Erythroblast (primary cell): ENCODE measurements at regions not wholly inside any gene's neighbourhood (a gene's known extent, or its start where the extent isn't known, plus 50 kb on each side); places are given as distances from the start of the nearest gene placed in this dataset.

Experiments used
- GATA1 ChIP-seq: IDR thresholded peaks from 2 replicates; pipeline ENCODE4 v1.6.1; 2011; ENCODE audit warnings: low read depth, mild to moderate bottlenecking, control low read depth, low read length, moderate library complexity
- POLR2A ChIP-seq: IDR thresholded peaks from 2 replicates; pipeline ENCODE4 v1.6.1; 2011; ENCODE audit warnings: mild to moderate bottlenecking, low read length

- TF ChIP-seq POLR2A (no peak), GATA1 (no peak)
These were observed 387.6 kb upstream of the EYS start for GRCh38 chr6:66094615-66095014.
